Fibroblast of skin of right biceps (primary cell): ENCODE measurements at regions not wholly inside any gene's neighbourhood (a gene's known extent, or its start where the extent isn't known, plus 50 kb on each side); places are given as distances from the start of the nearest gene placed in this dataset.

ENCODE experiments used
- DNase-seq: peaks from one replicate; pipeline ENCODE4 v3.0.0-alpha.2; 2013

GRCh38 chr15:35663956-35664355 is 118.0 kb upstream of the DPH6 start:
- no peak for DNase-seq

- no peak for DNase-seq
These were observed 120.1 kb upstream of the DPH6 start for GRCh38 chr15:35665896-35666536.

- no peak for DNase-seq
These were observed 121.9 kb upstream of the DPH6 start for GRCh38 chr15:35667908-35668307.

GRCh38 chr15:35669021-35669420 is 123.1 kb upstream of the DPH6 start:
- no peak for DNase-seq

- DNase-seq: peak; percentile 46
These were observed 123.6 kb upstream of the DPH6 start for GRCh38 chr15:35669432-35670045.

GRCh38 chr15:35671197-35671596 is 125.2 kb upstream of the DPH6 start:
- peak; percentile 31 for DNase-seq

- no peak for DNase-seq
These were observed 126.0 kb upstream of the DPH6 start for GRCh38 chr15:35671981-35672380.

- no peak for DNase-seq
These were observed 127.2 kb upstream of the DPH6 start for GRCh38 chr15:35673093-35673684.

- DNase-seq: peak; percentile 82
These were observed 129.2 kb upstream of the DPH6 start for GRCh38 chr15:35674873-35675781.

- no peak for DNase-seq
These were observed 132.8 kb upstream of the DPH6 start for GRCh38 chr15:35678774-35679173.

GRCh38 chr15:35679186-35679585 is 133.2 kb upstream of the DPH6 start:
- DNase-seq: no peak

GRCh38 chr15:35680951-35681350 is 135.0 kb upstream of the DPH6 start:
- peak; percentile 49 for DNase-seq

GRCh38 chr15:35686347-35686746 is 140.4 kb upstream of the DPH6 start:
- no peak for DNase-seq

GRCh38 chr15:35689266-35689665 is 143.3 kb upstream of the DPH6 start:
- no peak for DNase-seq

- DNase-seq: peak; percentile 11
These were observed 144.1 kb upstream of the DPH6 start for GRCh38 chr15:35690089-35690488.

GRCh38 chr15:35690698-35691116 is 144.7 kb upstream of the DPH6 start:
- peak; percentile 64 for DNase-seq

GRCh38 chr15:35691173-35691761 is 145.3 kb upstream of the DPH6 start:
- DNase-seq: no peak

GRCh38 chr15:35691891-35692867 is 146.2 kb upstream of the DPH6 start:
- DNase-seq: peak; percentile 75

- peak; percentile 61 for DNase-seq
These were observed 147.3 kb upstream of the DPH6 start for GRCh38 chr15:35693286-35693685.

GRCh38 chr15:35693886-35694285 is 147.9 kb upstream of the DPH6 start:
- DNase-seq: no peak

- no peak for DNase-seq
These were observed 149.0 kb upstream of the DPH6 start for GRCh38 chr15:35695003-35695402.

- peak; percentile 89 for DNase-seq
These were observed 150.8 kb upstream of the DPH6 start for GRCh38 chr15:35696767-35697231.
